H1 (cell line): ENCODE measurements at regions not wholly inside any gene's neighbourhood (a gene's known extent, or its start where the extent isn't known, plus 50 kb on each side); places are given as distances from the start of the nearest gene placed in this dataset.
"Not testable (repeated sequence)": the region's sequence is repeated elsewhere in the genome, so short reads cannot be mapped to it uniquely, and the experiment has no call there.

Experiments
- CTCF ChIA-PET: fragments of 300-600 bp; sonication (Branson Sonifier 250); formaldehyde crosslinking; loops from one replicate; lab custom pipeline; 2021; ENCODE audit not compliant: partially characterized antibody; lab: Charles Lee
- POLR2A ChIA-PET: fragments of 300-600 bp; sonication (Branson Sonifier 250); formaldehyde crosslinking; loops from one replicate; lab custom pipeline; 2021; ENCODE audit warnings: inconsistent platforms; ENCODE audit not compliant: partially characterized antibody; lab: Charles Lee
- DNase-seq, 2 experiments: peaks; one replicate each; pipeline versions ENCODE4 v3.0.0 to v3.0.0-alpha.2; 2010 to 2022; ENCODE audit warnings: low spot score in 2 of 2, low read depth in 1 of 2, mixed read lengths in 1 of 2
- FAIRE-seq: peaks from 2 replicates; lab custom pipeline; 2011; peaks lifted over from hg19 to GRCh38; lab: Jason Lieb, UNC
- H2AFZ ChIP-seq: 2 replicates; pipeline ENCODE4 v1.8.1; 2012; ENCODE audit warnings: low read length, inconsistent platforms
- H2AK5ac ChIP-seq: 2 replicates; pipeline ENCODE4 v1.6.1; 2013; ENCODE audit warnings: low read depth, low read length
- H2BK120ac ChIP-seq: replicated peaks from 2 replicates; pipeline ENCODE3; 2013; ENCODE audit warnings: low read depth, low read length, inconsistent platforms
- H2BK12ac ChIP-seq: 2 replicates; pipeline ENCODE4 v1.6.1; 2013; ENCODE audit warnings: low read depth, low read length
- H2BK15ac ChIP-seq: 2 replicates; pipeline ENCODE4 v1.6.1; 2013; ENCODE audit warnings: low read length
- H2BK20ac ChIP-seq: 2 replicates; pipeline ENCODE4 v1.6.1; 2013; ENCODE audit warnings: low read length
- H2BK5ac ChIP-seq: 2 replicates; pipeline ENCODE4 v1.6.1; 2013; ENCODE audit warnings: low read depth, low read length
- H3K14ac ChIP-seq: 2 replicates; pipeline ENCODE4 v1.6.1; 2013; ENCODE audit warnings: inconsistent platforms; ENCODE audit not compliant: insufficient read length
- H3K18ac ChIP-seq: 2 replicates; pipeline ENCODE4 v1.6.1; 2013; ENCODE audit warnings: low read length; ENCODE audit errors: extremely low read depth
- H3K23ac ChIP-seq: 2 replicates; pipeline ENCODE4 v1.6.1; 2013; ENCODE audit warnings: inconsistent platforms; ENCODE audit not compliant: insufficient read length
- H3K23me2 ChIP-seq: 2 replicates; pipeline ENCODE4 v1.6.1; 2013; ENCODE audit warnings: low read depth, low read length
- H3K27ac ChIP-seq: 2 replicates; pipeline ENCODE4 v1.6.1; 2011; ENCODE audit warnings: low read depth, low read length, inconsistent platforms
- H3K27me3 ChIP-seq, 4 experiments: replicated peaks in 1 of 4; 1 replicate in 1 of 4; 2 replicates in 3 of 4; pipeline versions ENCODE4 v1.6.1 to v1.8.1; 2011 to 2013; ENCODE audit warnings: low read length in 3 of 4, mild to moderate bottlenecking in 3 of 4, inconsistent platforms in 2 of 4, mixed read lengths in 2 of 4, moderate library complexity in 1 of 4; ENCODE audit not compliant: control insufficient read depth in 3 of 4, insufficient read depth in 3 of 4; ENCODE audit errors: extremely low read depth in 1 of 4
- H3K36me3 ChIP-seq, 4 experiments: 2 replicates each; pipeline versions ENCODE4 v1.6.1 to v1.8.1; 2011 to 2013; ENCODE audit warnings: mild to moderate bottlenecking in 4 of 4, low read length in 3 of 4, moderate library complexity in 2 of 4, control low read depth in 1 of 4, inconsistent platforms in 1 of 4; ENCODE audit not compliant: insufficient read depth in 4 of 4, control insufficient read depth in 2 of 4
- H3K4ac ChIP-seq: replicated peaks from 2 replicates; pipeline ENCODE3; 2013; ENCODE audit warnings: low read length, low read depth, mixed read lengths, inconsistent platforms; ENCODE audit not compliant: insufficient read length
- H3K4me1 ChIP-seq, 4 experiments: replicated peaks in 1 of 4; 1 replicate in 1 of 4; 2 replicates in 3 of 4; pipeline versions ENCODE4 v1.6.1 to v1.8.1; 2011 to 2013; ENCODE audit warnings: low read length in 3 of 4, inconsistent platforms in 2 of 4, mixed read lengths in 1 of 4; ENCODE audit not compliant: insufficient read depth in 4 of 4, control insufficient read depth in 3 of 4
- H3K4me2 ChIP-seq, 2 experiments: 2 replicates each; pipeline versions ENCODE4 v1.6.1 to v1.8.1; 2011 to 2013; ENCODE audit warnings: low read depth in 2 of 2, low read length in 2 of 2, control low read depth in 1 of 2, inconsistent platforms in 1 of 2, mild to moderate bottlenecking in 1 of 2; ENCODE audit not compliant: insufficient read depth in 1 of 2
- H3K4me3 ChIP-seq, 4 experiments: fragments of 200-600, 300-600 bp in 1 of 4; sonication (generic), shearing (Covaris generic), sonication (Bioruptor Twin) in 1 of 4; 2 replicates each; pipeline versions ENCODE4 v1.5.1 to v1.8.1; 2011 to 2016; ENCODE audit warnings: low read length in 4 of 4, low read depth in 3 of 4, control low read depth in 2 of 4, inconsistent platforms in 2 of 4, mild to moderate bottlenecking in 2 of 4, mixed read lengths in 1 of 4, moderate library complexity in 1 of 4; ENCODE audit not compliant: insufficient read depth in 2 of 4; ENCODE audit errors: extremely low read depth in 1 of 4
- H3K56ac ChIP-seq: replicated peaks from 2 replicates; pipeline ENCODE3; 2013; ENCODE audit warnings: low read depth, mild to moderate bottlenecking, mixed read lengths, low read length, inconsistent platforms; ENCODE audit not compliant: insufficient read length
- H3K79me1 ChIP-seq: 2 replicates; pipeline ENCODE4 v1.6.1; 2013; ENCODE audit warnings: low read depth, low read length, control low read depth
- H3K79me2 ChIP-seq, 2 experiments: 2 replicates each; pipeline versions ENCODE4 v1.6.1 to v1.8.1; 2012 to 2013; ENCODE audit warnings: low read length in 2 of 2, mild to moderate bottlenecking in 2 of 2, inconsistent platforms in 1 of 2; ENCODE audit not compliant: insufficient read depth in 2 of 2, control insufficient read depth in 1 of 2
- H3K9ac ChIP-seq, 4 experiments: replicated peaks in 1 of 4; 1 replicate in 1 of 4; 2 replicates in 3 of 4; pipeline versions ENCODE4 v1.6.1 to v1.8.1; 2011 to 2013; ENCODE audit warnings: low read depth in 3 of 4, low read length in 3 of 4, control low read depth in 2 of 4, mild to moderate bottlenecking in 2 of 4, moderate library complexity in 2 of 4, inconsistent platforms in 1 of 4; ENCODE audit errors: extremely low read depth in 1 of 4
- H3K9me3 ChIP-seq, 2 experiments: 2 replicates each; pipeline versions ENCODE4 v1.6.1 to v1.8.1; 2012 to 2013; ENCODE audit warnings: mild to moderate bottlenecking in 2 of 2, moderate library complexity in 2 of 2, control low read depth in 1 of 2, inconsistent platforms in 1 of 2, low read depth in 1 of 2, low read length in 1 of 2, mixed read lengths in 1 of 2; ENCODE audit not compliant: insufficient read depth in 2 of 2
- H4K20me1 ChIP-seq, 2 experiments: replicated peaks in 1 of 2; 2 replicates each; pipeline versions ENCODE3 to v1.8.1; 2011 to 2013; ENCODE audit warnings: inconsistent platforms in 2 of 2, low read length in 2 of 2, mild to moderate bottlenecking in 1 of 2; ENCODE audit not compliant: insufficient read depth in 2 of 2, control insufficient read depth in 1 of 2
- H4K5ac ChIP-seq: 2 replicates; pipeline ENCODE4 v1.6.1; 2013; ENCODE audit warnings: low read length, low read depth, mixed read lengths, inconsistent platforms; ENCODE audit not compliant: insufficient read length
- H4K8ac ChIP-seq: 2 replicates; pipeline ENCODE4 v1.8.0; 2013; ENCODE audit warnings: mild to moderate bottlenecking, moderate library complexity, low read length, inconsistent platforms; ENCODE audit not compliant: insufficient read depth; ENCODE audit errors: extremely low read depth
- H4K91ac ChIP-seq: replicated peaks from 2 replicates; pipeline ENCODE3; 2013; ENCODE audit warnings: low read length, mixed read lengths, inconsistent platforms; ENCODE audit not compliant: insufficient read length
- WGBS, 2 experiments: shearing (Covaris generic) in 1 of 2; methylation state at CpG; one replicate each; pipeline versions ENCODE4 v1.1.6 to v1.1.7; 2013 to 2015; ENCODE audit warnings: low lambda C conversion rate in 2 of 2, mixed read lengths in 2 of 2, inconsistent platforms in 1 of 2, low coverage in 1 of 2, missing lambda C conversion rate in 1 of 2; ENCODE audit not compliant: insufficient replicate concordance in 2 of 2, insufficient coverage in 1 of 2, insufficient read length in 1 of 2; ENCODE audit errors: extremely low coverage in 1 of 2, missing lambda C conversion rate in 1 of 2; 5-methylcytosine and 5-hydroxymethylcytosine counted together

DNA sequence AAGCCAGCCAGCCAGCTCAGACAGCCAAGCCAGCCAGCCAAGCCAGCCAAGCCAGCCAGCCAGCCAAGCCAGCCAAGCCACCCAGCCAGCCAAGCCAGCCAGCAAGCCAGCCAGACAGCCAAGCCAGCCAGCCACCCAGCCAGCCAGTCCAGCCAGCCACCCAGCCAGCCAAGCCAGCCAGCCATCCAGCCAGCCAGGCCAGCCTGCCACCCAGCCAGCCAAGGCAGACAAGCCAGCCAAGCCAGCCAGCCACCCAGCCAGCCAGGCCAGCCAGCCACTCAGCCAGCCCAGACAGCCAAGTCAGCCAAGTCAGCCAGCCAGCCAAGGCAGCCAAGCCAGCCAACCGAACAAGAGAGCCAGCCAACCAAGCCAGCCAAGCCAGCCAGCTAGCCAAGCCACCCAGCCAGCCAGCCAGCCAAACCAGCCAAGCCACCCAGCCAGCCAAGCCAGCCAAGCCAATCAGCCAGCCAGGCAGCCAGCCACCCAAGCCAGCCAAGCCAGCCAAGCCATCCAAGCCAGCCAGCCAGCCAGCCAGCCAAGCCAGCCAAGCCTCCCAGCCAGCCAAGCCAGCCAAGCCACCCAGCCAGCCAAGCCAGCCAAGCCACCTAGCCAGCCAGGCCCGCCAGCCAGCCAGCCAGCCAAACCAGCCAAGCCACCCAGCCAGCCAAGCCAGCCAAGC is 319.3 kb upstream of the PLGLB2 start:
- H2BK15ac ChIP-seq, H3K9ac ChIP-seq, DNase-seq, H3K4me1 ChIP-seq, H3K4me3 ChIP-seq, H2BK20ac ChIP-seq, H3K56ac ChIP-seq, H3K23me2 ChIP-seq, H3K9me3 ChIP-seq, CTCF ChIA-PET, H3K27ac ChIP-seq, H2BK5ac ChIP-seq, H2AK5ac ChIP-seq, H3K23ac ChIP-seq, H3K4ac ChIP-seq, H3K36me3 ChIP-seq, H4K91ac ChIP-seq, H2AFZ ChIP-seq, H2BK12ac ChIP-seq, H4K5ac ChIP-seq, H2BK120ac ChIP-seq, H3K27me3 ChIP-seq, FAIRE-seq, H3K79me1 ChIP-seq, H3K79me2 ChIP-seq, POLR2A ChIA-PET, H4K8ac ChIP-seq, H4K20me1 ChIP-seq, H3K18ac ChIP-seq, H3K14ac ChIP-seq, H3K4me2 ChIP-seq: not testable (repeated sequence)
- WGBS, 2 experiments, result 83% methylated on average over 2 of the region's 2 CpGs; no CpG with 5 or more reads in 1 of the 2 experiments
